HFFc6 (cell line): ENCODE measurements at regions not wholly inside any gene's neighbourhood (a gene's known extent, or its start where the extent isn't known, plus 50 kb on each side); places are given as distances from the start of the nearest gene placed in this dataset.

Experiments used
- DNase-seq: peaks from one replicate; pipeline ENCODE4 v3.0.0-alpha.2; 2018
- H3K27ac Mint-ChIP-seq: 2 replicates; pipeline ENCODE4 v1.8.0; 2020; ENCODE audit warnings: mild to moderate bottlenecking, mixed read lengths
- H3K27me3 Mint-ChIP-seq: 2 replicates; pipeline ENCODE4 v1.8.0; 2021; ENCODE audit warnings: mild to moderate bottlenecking, moderate library complexity, mixed read lengths; ENCODE audit not compliant: insufficient read depth
- H3K36me3 Mint-ChIP-seq: 2 replicates; pipeline ENCODE4 v1.8.0; 2021; ENCODE audit warnings: low read depth, mixed read lengths
- H3K4me1 Mint-ChIP-seq: 2 replicates; pipeline ENCODE4 v1.8.0; 2020; ENCODE audit warnings: low read depth, mixed read lengths
- H3K4me3 Mint-ChIP-seq: 2 replicates; pipeline ENCODE4 v1.8.0; 2020; ENCODE audit warnings: mild to moderate bottlenecking, moderate library complexity, mixed read lengths
- H3K9me3 Mint-ChIP-seq: 2 replicates; pipeline ENCODE4 v1.8.0; 2020; ENCODE audit warnings: mild to moderate bottlenecking, mixed read lengths
- CTCF ChIP-seq: fragments of 200-600 bp; sonication (generic); IDR thresholded peaks from 2 replicates; pipeline ENCODE4 v1.5.0; 2021; ENCODE audit warnings: antibody characterized with exemption, mild to moderate bottlenecking

GRCh38 chr9:6160579-6160978 lies 55.0 kb upstream of the IL33 start:
- Mint-ChIP-seq H3K27me3 (peaks cover 10% of the 10 kb centered on the region), H3K4me3 (no peak overlapping the region), H3K9me3 (peaks cover 34% of the 10 kb centered on the region), H3K27ac (no peak overlapping the region), H3K36me3 (peaks cover 17% of the 10 kb centered on the region), H3K4me1 (no peaks in the 10 kb centered on the region)
- no peak for DNase-seq
- TF ChIP-seq CTCF: no peak

GRCh38 chr9:6153425-6153824 lies 62.2 kb upstream of the IL33 start:
- Mint-ChIP-seq H3K36me3 (no peaks in the 10 kb centered on the region), H3K27ac (no peak overlapping the region), H3K9me3 (peaks cover 6% of the 10 kb centered on the region; the same call in 1 of the 2 replicates), H3K27me3 (no peaks in the 10 kb centered on the region; the same call in 1 of the 2 replicates), H3K4me3 (no peak overlapping the region), H3K4me1 (peaks cover 22% of the 10 kb centered on the region)
- TF ChIP-seq CTCF: no peak
- no peak for DNase-seq

- DNase-seq: no peak
- Mint-ChIP-seq H3K36me3 (no peaks in the 10 kb centered on the region), H3K27me3 (no peaks in the 10 kb centered on the region; the same call in 1 of the 2 replicates), H3K9me3 (0 out of 2 replicates have a peak, but pooled peaks cover 5% of the 10 kb centered on the region), H3K27ac (no peak overlapping the region), H3K4me3 (no peak overlapping the region), H3K4me1 (peaks cover 22% of the 10 kb centered on the region)
- TF ChIP-seq CTCF: no peak
These were observed 62.8 kb upstream of the IL33 start for GRCh38 chr9:6152788-6153187.

- no peak overlapping the region for H3K4me3 Mint-ChIP-seq
- H3K27me3 Mint-ChIP-seq: no peaks in the 10 kb centered on the region; the same call in 1 of the 2 replicates
- TF ChIP-seq CTCF: no peak
- peaks cover 22% of the 10 kb centered on the region for H3K4me1 Mint-ChIP-seq
- no peaks in the 10 kb centered on the region for H3K36me3 Mint-ChIP-seq
- no peak for DNase-seq
- no peak overlapping the region for H3K27ac Mint-ChIP-seq
- H3K9me3 Mint-ChIP-seq: 0 out of 2 replicates have a peak, but pooled peaks cover 5% of the 10 kb centered on the region
These were observed 65.1 kb upstream of the IL33 start for GRCh38 chr9:6150483-6150882.

- Mint-ChIP-seq H3K4me3 (no peak overlapping the region), H3K36me3 (no peaks in the 10 kb centered on the region), H3K4me1 (peaks cover 22% of the 10 kb centered on the region), H3K27ac (no peak overlapping the region), H3K9me3 (0 out of 2 replicates have a peak, but pooled peaks cover 5% of the 10 kb centered on the region), H3K27me3 (no peaks in the 10 kb centered on the region; the same call in 1 of the 2 replicates)
- no peak for TF ChIP-seq CTCF
- no peak for DNase-seq
These were observed 66.3 kb upstream of the IL33 start for GRCh38 chr9:6149315-6149714.

- Mint-ChIP-seq H3K36me3 (no peaks in the 10 kb centered on the region), H3K4me3 (no peak overlapping the region), H3K9me3 (0 out of 2 replicates have a peak, but pooled peaks cover 5% of the 10 kb centered on the region), H3K4me1 (peaks cover 9% of the 10 kb centered on the region), H3K27ac (no peak overlapping the region), H3K27me3 (no peaks in the 10 kb centered on the region; the same call in 1 of the 2 replicates)
- no peak for DNase-seq
- no peak for TF ChIP-seq CTCF
These were observed 67.8 kb upstream of the IL33 start for GRCh38 chr9:6147846-6148245.
